VCaP (cell line): ENCODE measurements at regions not wholly inside any gene's neighbourhood (a gene's known extent, or its start where the extent isn't known, plus 50 kb on each side); places are given as distances from the start of the nearest gene placed in this dataset.

Experiments used
- H3K27ac ChIP-seq: fragments of 450-650 bp; 2 replicates; pipeline ENCODE4 v1.5.1; 2017
- TF ChIP-seq, protein P1 (sequence below): fragments of 450-650 bp; conservative IDR thresholded peaks from 2 replicates; pipeline ENCODE4 v1.5.1; 2017; ENCODE audit warnings: mild to moderate bottlenecking, moderate library complexity

DNA sequence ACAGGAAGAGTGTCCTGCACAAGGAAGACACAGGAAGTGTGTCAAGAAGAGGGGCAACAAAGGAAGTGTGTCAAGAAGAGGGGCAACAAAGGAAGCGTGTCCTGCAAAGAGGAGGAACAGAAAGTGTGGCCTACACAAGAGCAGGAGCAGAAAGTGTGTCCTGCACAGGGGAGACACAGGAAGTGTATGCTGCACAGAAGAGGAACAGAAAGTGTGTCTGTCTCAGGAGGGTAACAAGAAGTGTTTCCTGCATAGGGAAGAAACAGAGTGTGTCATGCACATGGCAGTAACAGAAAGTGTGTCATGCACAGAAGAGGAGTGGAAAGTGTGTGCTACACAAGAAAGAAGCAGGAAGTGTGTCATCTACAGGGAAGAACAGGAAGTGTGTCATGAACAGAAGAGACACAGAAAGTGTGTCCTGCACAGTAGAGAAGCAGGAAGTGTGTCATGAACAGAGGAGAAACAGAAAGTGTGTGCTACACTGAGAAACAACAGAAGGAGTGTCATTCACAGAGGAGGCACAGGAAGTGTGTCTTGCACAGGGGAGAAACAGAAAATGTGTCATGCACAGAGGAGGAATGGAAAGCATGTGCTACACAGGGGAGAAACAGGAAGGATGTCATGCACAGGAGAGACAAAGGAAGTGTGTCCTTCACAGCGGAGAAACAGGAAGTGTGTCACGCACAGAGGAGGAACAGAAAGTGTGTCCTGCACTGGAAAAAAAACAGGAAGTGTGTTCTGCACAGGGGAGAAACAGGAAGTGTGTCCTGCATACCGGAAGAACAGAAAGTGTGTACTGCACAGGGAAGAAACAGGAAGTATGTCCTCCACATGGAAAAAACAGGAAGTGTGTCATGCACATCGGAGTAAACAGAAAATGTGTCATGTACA is 526.4 kb upstream of the PRKX start:
- TF ChIP-seq, protein P1, sequence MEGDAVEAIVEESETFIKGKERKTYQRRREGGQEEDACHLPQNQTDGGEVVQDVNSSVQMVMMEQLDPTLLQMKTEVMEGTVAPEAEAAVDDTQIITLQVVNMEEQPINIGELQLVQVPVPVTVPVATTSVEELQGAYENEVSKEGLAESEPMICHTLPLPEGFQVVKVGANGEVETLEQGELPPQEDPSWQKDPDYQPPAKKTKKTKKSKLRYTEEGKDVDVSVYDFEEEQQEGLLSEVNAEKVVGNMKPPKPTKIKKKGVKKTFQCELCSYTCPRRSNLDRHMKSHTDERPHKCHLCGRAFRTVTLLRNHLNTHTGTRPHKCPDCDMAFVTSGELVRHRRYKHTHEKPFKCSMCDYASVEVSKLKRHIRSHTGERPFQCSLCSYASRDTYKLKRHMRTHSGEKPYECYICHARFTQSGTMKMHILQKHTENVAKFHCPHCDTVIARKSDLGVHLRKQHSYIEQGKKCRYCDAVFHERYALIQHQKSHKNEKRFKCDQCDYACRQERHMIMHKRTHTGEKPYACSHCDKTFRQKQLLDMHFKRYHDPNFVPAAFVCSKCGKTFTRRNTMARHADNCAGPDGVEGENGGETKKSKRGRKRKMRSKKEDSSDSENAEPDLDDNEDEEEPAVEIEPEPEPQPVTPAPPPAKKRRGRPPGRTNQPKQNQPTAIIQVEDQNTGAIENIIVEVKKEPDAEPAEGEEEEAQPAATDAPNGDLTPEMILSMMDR: no peak
- H3K27ac ChIP-seq: no peak overlapping the region

- no peak overlapping the region for H3K27ac ChIP-seq
- TF ChIP-seq, protein P1: no peak
Observed at GRCh38 chrX:4238916-4239315, 525.5 kb upstream of the PRKX start.

GRCh38 chrX:4225086-4225485 is 511.6 kb upstream of the PRKX start:
- TF ChIP-seq, protein P1: no peak
- no peak overlapping the region for H3K27ac ChIP-seq

DNA sequence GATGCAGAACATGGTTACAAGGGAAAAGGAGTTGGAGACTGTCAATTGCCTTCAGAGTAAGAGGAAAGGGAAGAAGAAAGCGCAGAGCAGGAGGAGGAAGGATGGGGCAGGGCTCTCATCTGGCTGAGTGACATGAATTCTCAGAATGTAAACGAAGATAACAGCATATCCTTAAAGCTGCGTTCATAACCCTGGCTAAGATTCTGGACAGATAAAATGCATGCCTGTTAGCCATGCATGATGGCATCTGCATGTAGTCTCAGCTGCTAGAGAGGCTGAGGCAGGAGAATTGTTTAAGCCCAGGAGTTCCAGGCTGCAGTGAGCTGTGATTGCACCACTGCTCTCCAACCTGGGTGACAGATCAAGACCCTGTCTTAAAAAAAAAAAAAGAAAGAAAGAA is 493.5 kb upstream of the PRKX start:
- TF ChIP-seq, protein P1: no peak
- no peak overlapping the region for H3K27ac ChIP-seq

GRCh38 chrX:4197971-4198370 is 484.5 kb upstream of the PRKX start:
- TF ChIP-seq, protein P1: no peak
- H3K27ac ChIP-seq: no peak overlapping the region

DNA sequence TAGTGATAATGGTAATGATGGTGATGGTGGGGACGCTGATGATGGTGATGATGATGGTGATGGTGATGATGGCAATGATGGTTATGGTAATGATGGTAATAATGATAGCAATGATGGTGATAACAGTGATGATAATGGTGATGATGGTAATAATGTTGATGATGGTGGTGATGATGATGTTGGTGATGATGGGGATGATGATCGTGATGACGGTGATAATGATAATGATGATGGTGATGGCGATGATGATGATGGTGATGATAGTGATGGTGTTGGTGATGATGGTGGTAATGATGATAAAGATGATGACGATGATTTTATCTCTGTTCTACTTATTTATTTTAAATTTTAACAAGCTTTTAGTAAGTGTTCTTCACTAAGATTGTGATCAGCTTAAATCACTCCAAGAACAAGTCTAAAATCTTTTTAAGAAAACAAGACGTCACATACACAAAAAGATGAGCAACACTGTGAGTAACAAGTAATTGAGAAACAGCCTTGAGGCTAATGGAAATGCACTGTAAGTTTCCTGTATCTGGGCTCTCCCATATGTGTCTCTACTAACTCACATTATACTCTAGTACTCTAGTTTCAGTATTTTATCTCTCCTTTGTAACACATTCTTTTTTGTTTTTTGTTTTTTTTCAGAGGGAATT is 480.2 kb upstream of the PRKX start:
- H3K27ac ChIP-seq: no peak overlapping the region
- TF ChIP-seq, protein P1: no peak

DNA sequence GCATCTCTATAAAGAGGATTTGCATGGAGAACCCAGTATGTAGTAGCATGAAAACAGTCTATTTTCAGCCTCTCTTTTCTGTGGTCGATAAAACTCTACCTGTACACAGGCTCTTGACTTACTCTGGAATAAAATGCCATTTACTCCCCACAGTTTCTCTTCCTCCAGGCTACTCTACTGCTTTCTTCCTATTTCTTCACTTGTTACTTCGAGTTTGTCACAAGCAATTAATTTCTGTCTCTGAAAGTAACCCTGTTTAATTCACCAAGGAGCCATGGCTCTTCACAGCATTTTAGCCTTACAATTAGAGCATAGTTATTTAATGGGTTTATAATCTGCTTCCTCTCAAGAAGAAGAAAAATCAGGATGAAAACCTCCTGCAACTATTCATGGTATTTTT is 472.9 kb upstream of the PRKX start:
- H3K27ac ChIP-seq: no peak overlapping the region
- TF ChIP-seq, protein P1: no peak
